A673 (cell line): ENCODE measurements at regions not wholly inside any gene's neighbourhood (a gene's known extent, or its start where the extent isn't known, plus 50 kb on each side); places are given as distances from the start of the nearest gene placed in this dataset.

ENCODE experiments used
- BruUV-seq: library from RNA; stranded (reverse); fragments of 400-500 nt; replicated peaks from 2 replicates; lab custom pipeline; 2021; lab: Mats Ljungman, UMichigan
- CTCF ChIA-PET: fragments of 300-600 bp; sonication (Branson Sonifier 250); formaldehyde crosslinking; loops from one replicate; lab custom pipeline; 2022; ENCODE audit warnings: antibody characterized with exemption; lab: Charles Lee
- POLR2A ChIA-PET: fragments of 300-600 bp; sonication (Branson Sonifier 250); formaldehyde crosslinking; loops from one replicate; lab custom pipeline; 2022; ENCODE audit warnings: antibody characterized with exemption; ENCODE audit not compliant: low non-redundant PET; lab: Charles Lee
- DNase-seq: peaks from one replicate; pipeline ENCODE4 v3.0.0-alpha.2; 2015; ENCODE audit warnings: low spot score
- H3K27ac ChIP-seq: fragments of 200-600 bp; sonication (generic); 2 replicates; pipeline ENCODE4 v1.5.1; 2016; ENCODE audit warnings: mixed run types, low read depth, mild to moderate bottlenecking, mixed read lengths, antibody characterized with exemption, low read length; ENCODE audit not compliant: poor library complexity, severe bottlenecking
- H3K27me3 ChIP-seq: fragments of 200-600 bp; sonication (generic); replicated peaks from 2 replicates; pipeline ENCODE4 v1.6.1; 2017; ENCODE audit warnings: mixed run types, low read depth, mild to moderate bottlenecking, mixed read lengths, antibody characterized with exemption, low read length; ENCODE audit not compliant: insufficient read depth, poor library complexity
- H3K36me3 ChIP-seq: fragments of 200-600 bp; sonication (generic); 2 replicates; pipeline ENCODE4 v1.6.1; 2016; ENCODE audit warnings: mixed run types, mild to moderate bottlenecking, mixed read lengths, antibody characterized with exemption, low read length; ENCODE audit not compliant: insufficient read depth, poor library complexity, severe bottlenecking
- H3K4me1 ChIP-seq: fragments of 200-600 bp; sonication (generic); 2 replicates; pipeline ENCODE4 v1.6.1; 2017; ENCODE audit warnings: mixed run types, mild to moderate bottlenecking, mixed read lengths, antibody characterized with exemption, low read length; ENCODE audit not compliant: insufficient read depth, poor library complexity, severe bottlenecking
- H3K4me3 ChIP-seq: fragments of 200-600 bp; sonication (generic); 2 replicates; pipeline ENCODE4 v1.5.1; 2016; ENCODE audit warnings: low read depth, mixed run types, mild to moderate bottlenecking, mixed read lengths, low read length; ENCODE audit not compliant: poor library complexity, severe bottlenecking
- H3K9me3 ChIP-seq: fragments of 200-600 bp; sonication (generic); 2 replicates; pipeline ENCODE4 v1.6.1; 2016; ENCODE audit warnings: mixed run types, low read depth, mild to moderate bottlenecking, mixed read lengths, antibody characterized with exemption, low read length; ENCODE audit not compliant: poor library complexity, severe bottlenecking
- CTCF ChIP-seq: fragments of 300-800, 200-600 bp; sonication (generic); conservative IDR thresholded peaks from 2 replicates; pipeline ENCODE4 v1.5.1; 2017; ENCODE audit warnings: low read depth, mild to moderate bottlenecking, antibody characterized with exemption, low read length, moderate library complexity, mixed read lengths
- EZH2 ChIP-seq: fragments of 200-600 bp; sonication (generic); IDR thresholded peaks from 2 replicates; pipeline ENCODE4 v1.6.1; 2017; ENCODE audit warnings: borderline replicate concordance, low read depth, mild to moderate bottlenecking, mixed read lengths, antibody characterized with exemption, low read length; ENCODE audit not compliant: poor library complexity, severe bottlenecking
- intact Hi-C: fragments of 100-400 bp; cut with micrococcal nuclease; formaldehyde crosslinking; loops from one replicate; pipeline ENCODE4 v1.10.0; 2022; ENCODE audit not compliant: unreplicated experiment

- no peaks in the 10 kb centered on the region for H3K9me3 ChIP-seq
- H3K27me3 ChIP-seq: no peaks in the 10 kb centered on the region
- ChIA-PET CTCF (no interaction called here), POLR2A (no interaction called here)
- BruUV-seq: no TSS peak
- no peak overlapping the region for H3K27ac ChIP-seq
- TF ChIP-seq EZH2 (no peak), CTCF (no peak)
- no peak for DNase-seq
- intact Hi-C loops: no loop called here
- no peak overlapping the region for H3K4me3 ChIP-seq
- H3K36me3 ChIP-seq: no peaks in the 10 kb centered on the region
- H3K4me1 ChIP-seq: peaks cover 10% of the 10 kb centered on the region
These were observed 51.1 kb upstream of the BLID start for GRCh38 chr11:122167100-122167499.

DNA sequence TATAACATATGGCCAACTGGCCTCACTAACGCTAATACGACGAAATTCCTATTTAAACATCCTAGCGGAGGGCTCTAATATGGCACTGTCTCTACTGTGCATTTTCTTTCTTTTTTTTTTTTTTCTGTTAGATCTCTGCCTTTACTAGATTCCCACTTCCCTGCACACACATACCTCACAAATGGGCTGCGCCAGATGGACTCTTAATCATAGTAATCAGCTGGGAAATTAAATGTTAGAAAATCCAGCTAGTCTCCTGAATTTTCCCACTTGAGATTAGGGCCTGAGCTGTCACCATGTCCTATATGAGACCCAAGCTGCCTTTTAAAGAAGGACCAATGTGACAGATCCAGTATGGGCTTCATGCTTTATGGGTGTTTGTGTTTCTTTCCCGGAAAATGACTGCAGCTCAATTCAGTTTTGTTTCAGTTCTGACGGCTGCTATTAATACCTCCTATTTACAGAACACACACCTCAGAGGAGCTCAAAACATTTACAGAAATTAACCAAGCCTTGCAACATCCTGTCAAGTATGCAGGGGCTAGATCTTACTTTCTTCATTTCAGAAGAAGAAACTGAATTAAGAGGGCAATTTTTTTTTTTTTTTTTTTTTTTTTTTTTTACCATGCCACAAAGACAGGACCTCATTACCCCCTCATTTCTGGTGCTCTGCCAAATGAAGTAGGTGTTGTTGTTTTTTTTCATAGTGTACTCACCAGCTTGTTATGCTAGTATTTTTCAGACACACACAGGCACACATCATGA lies 49.8 kb upstream of the BLID start:
- H3K36me3 ChIP-seq: no peaks in the 10 kb centered on the region
- ChIA-PET POLR2A (interaction anchor here (0.7 to 0.8 kb wide), 2 partner anchors 11 to 80 kb away, joined by 3 to 14 read pairs; no protein-coding TSS in a partner anchor), CTCF (no interaction called here)
- no peak overlapping the region for H3K4me3 ChIP-seq
- no TSS peak for BruUV-seq
- intact Hi-C loops: no loop called here
- DNase-seq: no peak
- no peaks in the 10 kb centered on the region for H3K27me3 ChIP-seq
- peaks cover 10% of the 10 kb centered on the region for H3K4me1 ChIP-seq
- H3K9me3 ChIP-seq: no peaks in the 10 kb centered on the region
- TF ChIP-seq EZH2 (no peak), CTCF (no peak)
- no peak overlapping the region for H3K27ac ChIP-seq
